Astrocyte of the cerebellum (primary cell): ENCODE measurements at regions not wholly inside any gene's neighbourhood (a gene's known extent, or its start where the extent isn't known, plus 50 kb on each side); places are given as distances from the start of the nearest gene placed in this dataset.
A peak's percentile ranks its signal among the peaks of the same experiment; 100 is the strongest.
"Not testable (repeated sequence)": the region's sequence is repeated elsewhere in the genome, so short reads cannot be mapped to it uniquely, and the experiment has no call there.

ENCODE experiments used
- DNase-seq: peaks from one replicate; pipeline ENCODE4 v3.0.0-alpha.2; 2011; ENCODE audit warnings: low read depth
- H3K4me3 ChIP-seq: 2 replicates; pipeline ENCODE4 v1.5.1; 2011; ENCODE audit warnings: mild to moderate bottlenecking, low read depth, low read length, moderate library complexity
- CTCF ChIP-seq: IDR thresholded peaks from 2 replicates; pipeline ENCODE4 v1.5.1; 2012; ENCODE audit warnings: low read length, low read depth, moderate library complexity, mild to moderate bottlenecking; ENCODE audit errors: missing control alignments
- in situ Hi-C: cut with HindIII; loops from 2 replicates; pipeline ENCODE4 v1.10.0; 2017; ENCODE audit warnings: low sequenced_read_pairs

GRCh38 chr6:16936893-16937292 is 165.0 kb upstream of the STMND1 start:
- TF ChIP-seq CTCF, result no peak
- no peak overlapping the region for H3K4me3 ChIP-seq
- DNase-seq, result no peak
- in situ Hi-C loops, result no loop called here

DNA sequence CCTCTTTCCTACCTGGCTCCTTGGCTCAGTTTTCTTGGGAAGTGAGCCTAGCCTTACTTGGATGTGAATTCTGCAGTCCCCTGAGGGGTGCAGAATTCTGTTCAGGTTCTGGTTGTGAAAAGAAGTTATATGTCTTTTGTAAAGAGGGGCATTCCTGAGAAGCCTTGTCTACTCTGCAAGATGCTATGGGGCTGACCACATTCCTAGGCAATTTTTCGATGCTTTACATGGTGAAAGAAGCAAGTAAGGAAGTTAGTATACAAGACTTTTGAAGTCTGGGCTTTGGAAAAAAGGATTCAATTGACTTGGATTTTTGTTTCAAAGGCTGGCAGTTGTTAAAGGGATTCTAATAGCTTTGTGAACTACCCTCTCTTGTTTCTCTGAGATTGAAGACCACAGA is 167.9 kb upstream of the STMND1 start:
- in situ Hi-C loops, result no loop called here
- no peak overlapping the region for H3K4me3 ChIP-seq
- no peak for DNase-seq
- TF ChIP-seq CTCF, result no peak

GRCh38 chr6:16933532-16933931 is 168.3 kb upstream of the STMND1 start:
- TF ChIP-seq CTCF, result no peak
- no peak overlapping the region for H3K4me3 ChIP-seq
- in situ Hi-C loops, result no loop called here
- DNase-seq, result no peak

DNA sequence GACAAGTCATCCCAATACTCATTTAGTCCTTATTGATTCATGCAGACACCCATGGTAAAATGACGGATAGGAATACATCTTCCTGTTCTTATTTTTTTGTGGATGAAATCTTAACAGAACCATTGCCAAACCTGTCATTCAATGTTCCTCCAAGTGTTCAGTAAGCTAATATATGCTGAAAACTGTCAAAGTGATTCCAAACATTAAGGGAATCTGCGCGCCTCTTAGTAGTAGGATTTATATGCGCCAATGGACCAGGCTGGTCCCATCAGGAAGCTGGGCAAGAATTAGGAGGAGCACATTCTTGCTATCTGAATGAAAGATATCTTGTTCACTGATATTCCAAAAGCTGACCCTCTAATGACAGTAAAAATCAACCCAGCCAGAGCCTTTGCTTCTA is 168.9 kb upstream of the STMND1 start:
- no peak for DNase-seq
- no peak overlapping the region for H3K4me3 ChIP-seq
- in situ Hi-C loops, result no loop called here
- TF ChIP-seq CTCF, result no peak

GRCh38 chr6:16931079-16931478 is 169.8 kb upstream of the ATXN1 start:
- DNase-seq, in situ Hi-C loops, H3K4me3 ChIP-seq: not testable (repeated sequence)

- no peak overlapping the region for H3K4me3 ChIP-seq
- in situ Hi-C loops, result no loop called here
- no peak for TF ChIP-seq CTCF
- DNase-seq, result no peak
Measured at GRCh38 chr6:16930432-16930831, 169.2 kb upstream of the ATXN1 start.

DNA sequence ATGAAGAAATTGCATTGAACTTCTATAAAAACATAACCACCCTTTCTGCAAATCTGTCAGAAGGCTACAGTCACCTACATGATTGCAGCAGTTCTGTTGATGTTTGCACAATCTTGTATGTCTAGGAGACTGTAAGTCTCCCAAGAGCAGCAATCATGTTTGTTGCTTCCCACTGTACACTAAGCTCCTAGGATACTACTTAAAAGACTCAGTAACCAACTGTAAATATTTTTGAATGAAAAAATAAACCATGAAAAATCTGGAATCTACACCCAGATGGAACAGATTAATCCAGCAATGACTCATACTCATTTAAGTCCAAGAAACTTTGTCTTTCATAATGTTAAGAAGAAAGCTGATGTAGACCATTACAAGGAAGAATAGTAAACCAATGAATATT is 168.5 kb upstream of the ATXN1 start:
- H3K4me3 ChIP-seq, result no peak overlapping the region
- DNase-seq, result peak; percentile 95
- no peak for TF ChIP-seq CTCF
- in situ Hi-C loops, result no loop called here
